Endothelial cell of umbilical vein (primary cell): ENCODE measurements at regions not wholly inside any gene's neighbourhood (a gene's known extent, or its start where the extent isn't known, plus 50 kb on each side); places are given as distances from the start of the nearest gene placed in this dataset.

Experiments
- CTCF ChIP-seq, 2 donors: IDR thresholded peaks; 1 replicate in 1 of 2; 2 replicates in 1 of 2; pipeline ENCODE4 v1.5.1; 2011; ENCODE audit warnings: low read length in 2 of 2, mild to moderate bottlenecking in 2 of 2, moderate library complexity in 2 of 2, control low read depth in 1 of 2, inconsistent platforms in 1 of 2, low read depth in 1 of 2; ENCODE audit not compliant: insufficient read depth in 1 of 2; ENCODE audit errors: extremely low read depth in 1 of 2
- EZH2 ChIP-seq: IDR thresholded peaks from 2 replicates; pipeline ENCODE4 v1.6.1; 2012; ENCODE audit warnings: borderline replicate concordance, low read depth, mild to moderate bottlenecking, moderate library complexity, low read length, inconsistent platforms; ENCODE audit not compliant: severe bottlenecking
- FOS ChIP-seq: IDR thresholded peaks from 2 replicates; pipeline ENCODE4 v1.6.1; 2011; ENCODE audit warnings: mild to moderate bottlenecking, low read length, moderate library complexity, borderline replicate concordance; ENCODE audit not compliant: insufficient read depth
- GATA2 ChIP-seq: IDR thresholded peaks from 2 replicates; pipeline ENCODE4 v1.7.0; 2011; ENCODE audit warnings: low read depth, mild to moderate bottlenecking, moderate library complexity, mixed read lengths, low read length; ENCODE audit not compliant: insufficient read length, insufficient read depth
- JUN ChIP-seq: IDR thresholded peaks from 2 replicates; pipeline ENCODE4 v1.6.1; 2011; ENCODE audit warnings: borderline replicate concordance, low read depth; ENCODE audit not compliant: insufficient read length, insufficient read depth
- MAX ChIP-seq: IDR thresholded peaks from 2 replicates; pipeline ENCODE4 v1.6.1; 2011; ENCODE audit not compliant: insufficient read depth, insufficient read length
- MYC ChIP-seq: IDR thresholded peaks from one replicate; pipeline ENCODE4 v1.6.1; 2011; ENCODE audit warnings: mild to moderate bottlenecking, low read depth, low read length
- POLR2A ChIP-seq: IDR thresholded peaks from 2 replicates; pipeline ENCODE4 v1.6.1; 2012; ENCODE audit warnings: low read depth, mild to moderate bottlenecking, control low read depth, low read length
- POLR2AphosphoS5 ChIP-seq: IDR thresholded peaks from 2 replicates; pipeline ENCODE4 v1.6.1; 2012; ENCODE audit warnings: low read depth, mild to moderate bottlenecking, control low read depth, low read length, moderate library complexity; ENCODE audit not compliant: insufficient read depth

- TF ChIP-seq CTCF (IDR thresholded peaks at IDR 0.05; ENCODE audit: extremely low read depth in 1 of 2, insufficient read depth in 1 of 2, low read depth in 1 of 2, low read length in 2 of 2) (no peak), POLR2A (no peak), MAX (no peak), EZH2 (no peak), POLR2AphosphoS5 (no peak), GATA2 (no peak), MYC (no peak), JUN (no peak), FOS (no peak)
Measured at GRCh38 chr17:77347544-77347943, 206.8 kb downstream of the SEC14L1 start.
